KBM-7 (cell line): ENCODE measurements at regions not wholly inside any gene's neighbourhood (a gene's known extent, or its start where the extent isn't known, plus 50 kb on each side); places are given as distances from the start of the nearest gene placed in this dataset.

Source experiments
- DNase-seq: peaks from one replicate; pipeline ENCODE4 v3.0.0-alpha.2; 2015
- in situ Hi-C: fragments of 300-500 bp; cut with MboI; formaldehyde crosslinking; loops from 2 replicates; pipeline ENCODE4 v1.14.3; 2020; ENCODE audit warnings: low sequenced_read_pairs, low pct_unique_long_range_greater_than_20kb, mixed read lengths

DNA sequence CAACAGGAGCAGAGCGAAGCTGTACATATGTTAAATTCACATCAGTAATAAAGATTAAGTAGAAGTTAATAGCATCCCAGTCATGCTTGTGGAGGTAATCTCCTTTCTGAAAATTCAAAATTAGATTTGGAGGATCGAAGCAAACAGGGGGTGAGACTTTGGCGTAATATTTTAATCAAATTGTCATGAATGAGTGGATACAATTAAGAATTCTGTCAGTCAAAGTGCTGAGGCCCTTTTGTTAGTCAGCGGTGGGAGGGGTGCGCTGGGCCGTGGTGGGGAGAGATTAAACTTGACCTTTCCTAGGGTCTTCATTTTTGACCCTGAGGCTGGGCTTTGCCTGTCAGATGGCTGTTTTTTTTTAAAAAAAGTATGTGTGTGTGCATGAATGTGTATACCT is 226.7 kb downstream of the VRK1 start:
- in situ Hi-C loops, result no loop called here
- no peak for DNase-seq

DNA sequence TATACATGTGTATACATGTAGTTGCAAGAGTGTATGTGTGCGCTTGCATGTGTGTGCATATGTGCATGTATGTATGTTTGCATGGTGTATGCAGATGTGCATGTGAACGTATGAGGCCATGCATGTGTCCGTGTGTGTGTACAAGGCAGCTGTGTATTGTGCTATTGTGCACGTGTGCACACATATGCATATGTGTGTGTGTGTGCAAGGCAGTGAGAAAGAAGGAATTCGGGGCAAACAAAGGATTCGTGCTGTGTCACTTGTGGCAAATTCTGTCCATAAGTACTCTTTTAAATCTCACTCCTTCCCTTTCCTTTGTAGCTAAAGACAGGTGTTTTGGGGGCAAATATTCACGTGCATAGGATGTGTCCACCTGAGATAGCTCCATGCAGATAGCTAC is 227.1 kb downstream of the VRK1 start:
- in situ Hi-C loops, result no loop called here

DNA sequence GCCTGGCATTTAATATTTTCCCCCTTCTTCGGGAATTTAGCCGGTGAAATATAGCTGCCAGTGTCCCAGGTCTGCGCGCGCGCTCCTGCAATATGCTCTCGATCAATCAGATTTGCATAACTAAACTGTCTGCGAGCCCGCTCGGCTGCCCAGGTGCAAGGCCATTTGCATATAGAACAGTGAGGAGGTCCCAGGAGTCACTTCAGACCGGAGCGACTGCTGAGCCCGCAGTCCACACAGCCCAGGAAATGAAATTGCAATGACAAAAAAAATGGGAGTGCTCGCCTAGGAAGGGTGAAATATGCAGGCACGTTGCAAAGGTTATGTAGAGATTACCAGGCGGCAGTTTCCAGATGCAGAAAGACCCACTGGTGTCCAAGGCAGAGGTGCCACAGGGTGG is 228.5 kb downstream of the VRK1 start:
- in situ Hi-C loops, result no loop called here
- DNase-seq, result no peak

More for the DNA sequence above, 227.1 kb downstream of the VRK1 start:
- no peak for DNase-seq

DNA sequence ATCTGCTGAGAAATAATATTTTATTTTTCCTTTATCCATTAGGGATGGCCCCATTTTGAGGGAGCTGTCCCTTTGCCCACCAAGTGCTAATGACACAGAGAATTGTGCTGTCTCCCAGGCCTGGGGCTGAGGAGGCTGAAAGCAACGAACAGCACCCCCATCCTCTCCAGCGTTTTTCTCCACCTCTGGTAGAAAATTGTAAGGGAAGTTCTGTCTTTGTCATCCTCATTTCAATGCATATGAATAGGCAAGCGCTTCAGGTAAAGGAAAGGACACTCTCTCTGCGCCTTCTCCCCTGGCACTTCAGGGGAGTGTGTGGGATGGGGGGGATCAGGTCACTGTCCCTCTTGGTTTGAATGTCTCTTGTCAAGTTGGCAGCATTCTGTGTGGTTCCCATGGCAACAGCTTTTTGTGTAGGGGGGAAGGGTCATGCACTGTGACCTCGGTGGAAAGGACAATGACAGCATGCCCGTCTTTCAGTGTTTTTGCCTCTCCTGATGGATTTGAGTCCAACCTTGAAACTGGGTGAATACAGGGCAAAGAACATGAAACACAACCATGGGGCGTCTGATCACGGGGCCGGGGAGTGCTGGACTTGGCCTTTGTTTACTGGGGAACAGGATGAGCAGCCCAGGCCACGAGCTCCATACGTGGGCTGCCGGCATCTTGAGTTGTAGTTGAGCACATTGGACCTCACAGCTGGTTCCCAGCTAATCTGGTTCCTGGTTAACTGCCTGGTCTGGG is 230.2 kb downstream of the VRK1 start:
- in situ Hi-C loops, result no loop called here
- DNase-seq, result no peak

DNA sequence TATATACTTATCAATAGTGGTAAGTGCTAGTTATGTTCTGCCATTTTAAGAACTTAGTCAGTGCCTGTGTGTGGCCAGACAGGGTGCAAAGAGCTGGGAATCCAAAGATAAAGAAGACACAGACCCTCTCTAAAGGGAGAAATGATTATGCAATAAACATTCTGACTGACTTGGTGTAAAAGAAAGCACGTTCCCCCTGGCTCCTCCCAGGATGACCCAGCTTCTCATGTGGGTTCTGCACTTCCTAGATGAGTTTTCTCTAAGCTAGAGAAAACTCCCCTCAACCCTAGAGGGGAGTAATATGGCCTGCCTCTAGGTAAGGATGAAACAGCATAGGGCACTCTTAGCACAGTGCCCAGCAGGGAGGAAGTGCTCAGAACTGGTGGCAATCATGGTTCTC is 231.2 kb downstream of the VRK1 start:
- DNase-seq, result no peak
- in situ Hi-C loops, result no loop called here

DNA sequence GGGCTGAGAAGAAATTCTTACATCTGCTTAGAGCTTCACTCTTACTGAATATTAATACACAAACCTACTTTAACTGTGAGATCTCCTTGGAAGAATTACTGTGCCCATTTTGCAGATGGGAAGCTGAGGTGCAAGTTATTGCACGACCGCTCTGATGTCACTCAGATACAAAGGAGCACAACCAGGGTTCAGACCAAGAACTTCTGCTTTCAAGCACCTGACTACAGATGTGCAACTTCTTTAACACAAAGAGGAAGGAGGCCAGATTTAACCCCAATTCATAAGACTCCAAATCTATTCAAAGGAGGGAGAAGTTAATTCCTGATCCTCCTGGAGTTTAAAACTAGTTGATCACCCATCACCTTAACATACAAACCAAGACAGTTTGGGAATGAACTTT is 232.6 kb downstream of the VRK1 start:
- DNase-seq, result no peak
- in situ Hi-C loops, result no loop called here

DNA sequence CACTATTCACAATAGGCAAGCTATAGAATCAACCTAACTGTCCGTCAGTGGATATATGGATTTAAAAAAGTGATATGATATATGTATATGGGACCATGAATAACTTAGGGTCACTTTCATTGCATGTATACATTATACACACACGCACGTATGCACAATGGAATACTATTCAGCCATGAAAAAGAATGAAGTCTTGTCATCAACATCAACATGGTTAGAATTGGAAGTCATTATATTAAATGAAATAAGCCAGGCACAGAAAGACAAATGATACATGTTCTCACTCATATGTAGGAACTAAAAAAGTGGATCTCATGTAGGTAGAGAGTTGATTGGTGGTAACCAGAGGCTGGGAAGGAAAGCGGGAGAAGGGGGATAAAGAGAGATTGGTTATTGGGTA is 234.3 kb downstream of the VRK1 start:
- in situ Hi-C loops, result no loop called here
- DNase-seq, result no peak

DNA sequence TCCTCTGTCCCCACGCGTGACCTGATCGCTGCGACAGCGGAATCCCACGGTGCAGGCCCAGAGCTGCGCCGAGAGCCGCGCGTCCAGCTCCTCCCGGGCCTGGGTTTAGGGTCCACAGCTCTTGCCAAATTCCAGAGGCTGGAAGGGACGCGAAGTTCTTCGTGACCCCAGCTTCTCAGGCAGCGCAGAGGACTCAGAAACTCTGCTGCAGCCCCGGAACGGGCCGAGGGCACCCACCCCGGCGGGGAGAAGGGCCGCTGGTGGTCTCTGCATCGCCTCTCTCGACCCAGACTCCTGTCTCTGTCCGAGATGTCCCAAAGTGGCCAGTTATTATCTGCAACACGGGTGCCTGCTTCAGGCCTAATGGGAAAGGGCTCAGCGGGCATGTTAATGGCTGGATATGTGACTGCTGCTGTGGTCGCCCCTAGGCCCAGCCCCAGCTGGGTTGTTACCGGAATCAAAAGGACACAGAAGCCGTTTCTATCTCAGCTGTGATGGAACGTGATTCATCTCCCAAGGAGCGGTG is 236.4 kb downstream of the VRK1 start:
- in situ Hi-C loops, result no loop called here
- no peak for DNase-seq

DNA sequence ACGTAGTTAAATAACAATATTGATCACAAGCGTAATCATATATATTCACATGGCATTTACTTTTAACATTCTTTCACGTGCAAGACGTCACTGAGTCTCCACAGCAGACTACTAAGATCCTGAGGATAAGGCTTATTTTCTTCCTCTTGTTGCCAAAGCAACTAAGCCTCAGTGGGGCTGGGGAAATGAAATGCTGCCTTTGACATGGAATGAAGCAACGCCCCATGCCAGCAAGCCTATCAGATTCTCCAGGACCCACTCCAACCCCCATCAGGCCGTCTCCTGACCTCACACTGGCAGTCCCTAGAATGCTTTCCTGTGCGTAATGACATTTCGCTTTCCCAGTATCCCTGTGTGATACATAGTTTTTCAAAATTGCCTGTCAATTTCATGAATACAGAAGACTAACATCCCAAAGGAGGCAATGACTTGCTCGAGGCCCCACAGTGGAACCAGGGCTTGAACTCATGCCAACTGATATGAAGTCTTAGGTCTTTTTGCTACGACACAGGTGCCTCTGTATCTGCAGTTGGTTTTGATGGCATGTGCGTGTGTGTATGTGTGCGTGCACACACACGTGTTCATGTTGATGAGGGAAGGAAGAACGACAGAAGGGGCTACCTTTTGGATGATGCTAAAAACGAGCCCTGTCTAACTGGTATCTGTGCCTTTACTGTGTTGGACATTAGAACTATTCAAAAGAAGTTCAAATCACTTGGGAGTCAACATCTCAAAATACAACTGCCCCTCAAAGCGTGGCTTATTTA is 239.1 kb downstream of the VRK1 start:
- in situ Hi-C loops, result no loop called here
- DNase-seq, result no peak

DNA sequence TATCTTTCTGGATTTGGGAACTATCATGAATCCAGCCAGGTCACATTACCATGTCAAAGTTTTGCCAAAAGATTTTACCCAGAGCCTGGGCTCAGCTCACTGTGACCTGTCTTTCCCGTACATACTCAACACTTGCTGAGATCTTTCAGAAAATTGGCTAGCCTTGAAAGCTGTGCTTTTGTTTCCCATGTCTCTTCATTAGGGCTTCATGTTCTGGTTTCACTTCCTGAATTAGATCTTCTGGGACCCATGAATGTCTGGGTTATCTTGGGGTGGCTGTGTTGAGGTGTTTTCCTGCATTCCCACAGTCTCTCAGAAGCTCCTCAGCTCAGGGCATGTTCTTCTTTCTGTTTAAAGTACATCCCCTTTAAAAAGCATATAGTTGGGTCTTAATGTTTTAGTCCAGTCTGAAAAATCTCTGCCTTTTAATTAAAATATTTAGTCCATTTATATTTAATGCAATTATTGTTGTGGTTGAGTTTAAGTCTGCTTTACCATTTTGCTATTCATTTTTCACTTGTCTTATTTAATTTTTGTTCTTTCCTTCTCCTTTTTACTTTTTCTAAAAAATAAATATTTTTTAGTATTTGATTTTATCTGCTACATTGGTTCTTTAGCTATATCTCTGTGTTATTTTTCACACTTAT is 242.7 kb downstream of the VRK1 start:
- in situ Hi-C loops, result no loop called here
- no peak for DNase-seq

DNA sequence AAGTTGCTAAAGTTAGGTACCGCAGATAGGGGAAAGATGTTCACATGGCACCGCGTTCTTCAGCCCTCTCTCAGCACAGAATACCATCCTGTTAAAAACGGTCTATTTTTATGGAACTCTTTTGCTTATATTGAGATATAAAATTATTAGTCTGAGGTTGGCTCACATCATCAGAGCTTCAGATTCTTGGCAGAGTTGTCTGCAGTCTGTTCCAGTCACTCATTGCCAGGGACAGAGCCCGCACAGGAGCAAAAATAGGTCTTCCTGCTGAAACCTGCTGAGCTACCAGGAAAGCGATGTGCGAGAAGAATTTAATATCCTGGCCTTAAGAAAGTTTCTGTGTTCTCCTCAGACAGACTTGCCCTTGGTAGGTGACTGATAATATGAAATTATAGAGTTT is 249.8 kb downstream of the VRK1 start:
- no peak for DNase-seq
- in situ Hi-C loops, result no loop called here

DNA sequence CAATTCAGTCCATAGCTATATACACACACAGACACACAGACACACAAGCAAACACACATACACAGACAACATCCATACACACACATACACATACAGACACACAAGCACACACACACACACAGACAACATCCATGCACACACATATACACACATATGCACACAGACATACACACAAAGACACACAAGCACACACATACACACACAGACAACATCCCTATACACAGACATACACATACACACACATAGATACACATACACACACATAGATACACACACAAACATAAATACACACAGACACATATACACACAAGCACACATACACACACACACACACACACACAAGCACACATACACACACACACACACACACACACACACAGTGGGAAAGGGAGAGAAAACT is 254.8 kb downstream of the VRK1 start:
- in situ Hi-C loops, result no loop called here
- no peak for DNase-seq

DNA sequence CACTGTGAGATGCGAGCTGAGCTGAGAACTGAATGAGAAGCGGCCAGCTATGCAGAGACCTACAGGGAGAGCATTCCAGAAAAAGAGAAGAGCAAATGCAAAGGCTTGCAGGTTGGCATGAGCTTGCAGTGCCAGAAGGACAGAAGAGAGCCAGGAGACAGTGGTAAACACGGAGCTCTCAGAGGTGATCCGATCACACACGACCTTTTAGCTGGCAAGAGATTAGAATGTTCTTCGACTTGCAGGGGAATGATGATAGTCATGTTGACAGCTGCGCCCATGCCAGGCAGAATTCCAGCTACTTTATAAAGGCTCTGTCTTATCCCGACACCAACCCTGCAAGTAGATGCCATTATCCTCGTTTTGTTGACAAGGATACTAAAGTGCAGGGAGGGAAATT is 256.8 kb downstream of the VRK1 start:
- in situ Hi-C loops, result no loop called here
- DNase-seq, result no peak

DNA sequence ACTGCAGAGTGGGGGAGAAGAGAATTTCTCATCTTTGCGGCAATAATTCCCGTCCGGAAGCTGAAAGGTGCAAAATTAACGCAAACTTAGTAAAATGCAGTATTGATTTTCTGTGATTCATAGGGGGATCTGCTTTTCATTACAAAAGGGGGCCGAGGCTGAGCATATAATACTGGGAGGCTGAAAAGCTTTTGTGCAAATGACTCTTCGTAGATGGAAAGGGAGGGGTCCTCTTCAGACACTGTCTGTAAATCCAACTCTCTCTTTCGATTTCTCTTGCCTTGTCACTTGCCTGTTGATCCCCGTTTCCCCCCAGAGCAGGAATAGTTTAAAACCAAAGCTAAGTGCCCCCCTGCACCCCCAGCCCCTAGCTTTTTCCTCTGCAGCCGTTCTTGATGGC is 258.2 kb downstream of the VRK1 start:
- in situ Hi-C loops, result no loop called here
- DNase-seq, result no peak

DNA sequence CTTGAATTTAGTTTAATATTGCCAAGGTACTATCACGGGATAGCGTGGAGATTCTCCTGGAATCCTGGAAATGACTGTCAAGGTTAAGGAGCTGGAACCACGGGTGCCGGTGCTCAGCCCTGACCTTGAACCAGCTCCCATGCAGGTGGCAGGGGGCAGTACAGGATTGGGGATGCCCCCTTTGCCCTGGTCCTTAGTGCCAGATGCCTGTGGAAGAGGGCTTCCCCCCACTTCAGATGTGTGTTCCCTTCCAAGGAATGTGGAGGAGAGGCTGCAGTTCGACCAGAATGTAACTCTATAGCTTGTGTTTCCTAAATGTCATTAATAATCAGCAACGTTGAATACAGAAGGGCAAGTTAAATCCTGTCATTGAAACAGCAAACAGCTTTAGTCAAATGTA is 258.9 kb downstream of the VRK1 start:
- in situ Hi-C loops, result no loop called here
- DNase-seq, result no peak

DNA sequence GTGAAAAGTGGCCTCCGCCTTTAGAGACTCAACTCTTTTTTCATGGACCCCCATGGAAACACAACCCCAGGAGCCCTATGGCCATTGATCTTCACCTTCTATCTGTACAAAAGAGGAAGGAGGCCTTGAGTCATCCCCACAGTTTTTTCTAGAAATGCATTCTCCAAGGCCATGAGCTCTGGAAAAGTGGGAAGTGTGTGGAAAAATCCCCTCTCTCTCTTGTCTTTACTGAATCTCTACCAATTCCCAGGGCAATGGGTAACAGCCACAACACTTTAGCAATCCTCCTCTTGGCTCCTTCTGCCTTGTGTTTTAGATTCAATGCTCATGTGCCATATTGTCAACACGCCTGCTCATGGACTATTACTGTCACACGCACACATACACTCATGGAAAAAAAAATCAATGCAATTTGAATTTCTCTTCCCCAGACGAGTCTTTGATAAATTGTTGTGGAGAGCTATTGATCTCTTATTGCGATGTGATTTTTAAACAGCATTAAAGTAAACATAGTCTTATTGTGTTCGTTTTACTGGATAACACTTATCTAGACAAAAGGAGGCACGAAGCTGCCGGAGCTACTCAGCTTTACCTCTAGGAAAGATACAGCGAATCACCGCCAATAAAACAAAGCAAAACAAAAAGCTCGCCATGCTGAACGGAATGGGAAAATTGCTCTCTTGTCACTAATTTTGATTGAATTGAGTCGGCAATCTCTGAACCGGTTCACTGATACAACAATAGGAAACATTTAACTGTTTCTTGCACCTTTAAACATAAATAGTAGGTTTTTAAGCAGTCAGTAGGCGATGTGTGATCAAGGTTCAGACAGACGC is 260.3 kb downstream of the VRK1 start:
- no peak for DNase-seq
- in situ Hi-C loops, result no loop called here

DNA sequence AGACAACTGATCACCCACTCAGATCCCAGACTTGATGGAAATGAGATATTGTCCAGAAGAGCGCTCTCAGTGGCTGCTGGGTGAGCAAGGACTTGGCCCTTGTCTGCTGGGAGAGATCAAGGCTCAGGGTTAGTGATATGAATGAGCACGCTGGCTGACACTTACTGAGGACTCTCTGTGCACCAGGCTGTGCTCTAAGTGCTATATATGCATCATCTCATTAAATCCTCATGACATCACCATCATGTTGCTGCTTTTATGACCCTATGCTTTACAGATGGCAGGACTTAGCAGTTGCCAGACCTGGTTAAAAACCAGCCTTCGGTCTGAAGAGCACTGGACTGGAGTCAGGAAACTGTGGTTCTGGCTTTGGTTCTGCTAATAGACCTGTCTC is 260.9 kb downstream of the VRK1 start:
- no peak for DNase-seq

DNA sequence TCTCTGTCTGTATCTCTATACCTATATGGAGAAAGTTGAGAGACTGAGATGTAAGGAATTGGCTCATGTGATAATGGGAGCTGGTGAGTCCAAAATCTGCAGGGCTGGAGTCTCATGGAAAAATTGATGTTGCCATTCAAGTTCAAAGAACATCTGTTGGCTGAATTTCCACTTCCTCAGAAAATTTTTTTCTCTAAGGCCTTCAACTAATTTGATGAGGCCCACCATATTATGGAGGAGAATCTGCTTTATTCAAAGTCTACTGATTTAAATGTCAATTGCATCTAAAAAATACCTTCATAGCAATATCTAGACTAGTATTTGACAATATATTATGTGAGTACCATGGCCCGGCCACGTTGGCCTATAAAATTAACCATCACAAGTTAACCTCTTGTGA is 261.4 kb downstream of the VRK1 start:
- in situ Hi-C loops, result no loop called here
- DNase-seq, result no peak

More for the DNA sequence above, 260.9 kb downstream of the VRK1 start:
- in situ Hi-C loops, result no loop called here

DNA sequence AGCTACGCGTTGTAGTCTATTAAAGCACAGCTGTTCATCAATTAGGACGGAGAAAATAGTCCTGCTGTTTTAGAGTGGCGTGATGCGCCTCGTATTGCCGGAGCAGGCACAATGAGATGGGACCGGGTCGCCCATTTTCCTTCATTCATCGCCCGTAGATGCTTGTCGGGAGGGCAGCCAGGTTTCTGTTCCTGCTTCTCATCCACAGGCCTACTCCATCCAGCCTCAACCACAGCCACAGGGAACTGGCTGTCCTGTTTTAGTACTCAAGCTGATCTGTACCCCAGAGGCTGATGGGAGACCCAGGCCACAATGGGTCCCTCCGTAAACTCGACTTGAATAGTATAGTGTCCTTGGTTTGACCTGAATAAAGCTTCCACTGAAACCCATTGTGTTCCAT is 264.0 kb downstream of the VRK1 start:
- DNase-seq, result no peak
- in situ Hi-C loops, result no loop called here
